GM13976 (cell line): ENCODE measurements at regions not wholly inside any gene's neighbourhood (a gene's known extent, or its start where the extent isn't known, plus 50 kb on each side); places are given as distances from the start of the nearest gene placed in this dataset.
"Not testable (repeated sequence)": the region's sequence is repeated elsewhere in the genome, so short reads cannot be mapped to it uniquely, and the experiment has no call there.

Experiments used
- DNase-seq: peaks from one replicate; pipeline ENCODE4 v3.0.0; 2012; ENCODE audit warnings: low spot score
- CTCF ChIP-seq: IDR thresholded peaks from 2 replicates; pipeline ENCODE4 v1.5.1; 2012; ENCODE audit warnings: borderline replicate concordance, mild to moderate bottlenecking; ENCODE audit not compliant: insufficient read depth; ENCODE audit errors: extremely low read depth, missing control alignments, control extremely low read depth
- in situ Hi-C: fragments of 300-500 bp; cut with MboI; formaldehyde crosslinking; loops from one replicate; pipeline ENCODE4 v1.12.0; 2022; ENCODE audit warnings: low sequenced_read_pairs, mixed read lengths, inconsistent platforms; ENCODE audit not compliant: unreplicated experiment

GRCh38 chr17:30719131-30719973 is 105.1 kb downstream of the CRLF3 start:
- in situ Hi-C loops = loop anchor here (10.0 to 25.0 kb wide), 2 partner anchors 375 to 607 kb away; partner anchors contain the start of gene NSRP1
- peak; percentile 74 for DNase-seq
- TF ChIP-seq CTCF = peak; percentile 73

- DNase-seq = not testable (repeated sequence)
- in situ Hi-C loops = loop anchor here (10.0 to 25.0 kb wide), 2 partner anchors 374 to 606 kb away; partner anchors contain the start of gene NSRP1
Observed at GRCh38 chr17:30718691-30719090, 105.8 kb downstream of the CRLF3 start.

GRCh38 chr17:30718099-30718447 is 106.4 kb downstream of the CRLF3 start:
- DNase-seq = not testable (repeated sequence)
- in situ Hi-C loops = loop anchor here (10.0 to 25.0 kb wide), 2 partner anchors 373 to 606 kb away; partner anchors contain the start of gene NSRP1

- TF ChIP-seq CTCF = no peak
- in situ Hi-C loops = loop anchor here (10.0 to 25.0 kb wide), 2 partner anchors 373 to 605 kb away; partner anchors contain the start of gene NSRP1
- no peak for DNase-seq
Observed at GRCh38 chr17:30717291-30718098, 107.0 kb downstream of the CRLF3 start.

GRCh38 chr17:30716461-30717290 is 107.8 kb downstream of the CRLF3 start:
- in situ Hi-C loops = loop anchor here (10.0 to 25.0 kb wide), 2 partner anchors 372 to 604 kb away; partner anchors contain the start of gene NSRP1
- no peak for DNase-seq
- TF ChIP-seq CTCF = peak; percentile 47

GRCh38 chr17:30714825-30715622 is 109.5 kb downstream of the CRLF3 start:
- in situ Hi-C loops = loop anchor here (10.0 to 25.0 kb wide), 2 partner anchors 370 to 603 kb away; partner anchors contain the start of gene NSRP1

GRCh38 chr17:30713805-30714204 is 110.7 kb downstream of the CRLF3 start:
- in situ Hi-C loops = loop anchor here (10.0 to 25.0 kb wide), 2 partner anchors 369 to 602 kb away; partner anchors contain the start of gene NSRP1

More at GRCh38 chr17:30714825-30715622, 109.5 kb downstream of the CRLF3 start:
- DNase-seq = peak; percentile 62
- peak; percentile 52 for TF ChIP-seq CTCF

GRCh38 chr17:30712859-30713258 is 111.6 kb downstream of the CRLF3 start:
- DNase-seq = not testable (repeated sequence)
- in situ Hi-C loops = loop anchor here (10.0 to 25.0 kb wide), 2 partner anchors 368 to 601 kb away; partner anchors contain the start of gene NSRP1

More at GRCh38 chr17:30713805-30714204, 110.7 kb downstream of the CRLF3 start:
- DNase-seq = not testable (repeated sequence)

GRCh38 chr17:30711626-30712507 is 112.6 kb downstream of the CRLF3 start:
- DNase-seq = not testable (repeated sequence)
- in situ Hi-C loops = loop anchor here (10.0 to 25.0 kb wide), 2 partner anchors 367 to 600 kb away; partner anchors contain the start of gene NSRP1

- not testable (repeated sequence) for DNase-seq
- in situ Hi-C loops = loop anchor here (10.0 to 25.0 kb wide), 2 partner anchors 366 to 599 kb away; partner anchors contain the start of gene NSRP1
Observed at GRCh38 chr17:30711176-30711575, 113.3 kb downstream of the CRLF3 start.
